Naive thymus-derived CD4-positive, alpha-beta T cell (primary cell): ENCODE measurements at regions not wholly inside any gene's neighbourhood (a gene's known extent, or its start where the extent isn't known, plus 50 kb on each side); places are given as distances from the start of the nearest gene placed in this dataset.

ENCODE experiments used
- ATAC-seq: fragments of 150-1000 bp; cut with Tn5 transposase; 2 replicates; pipeline ENCODE4 v1.10.0; 2021; ENCODE audit warnings: mild to moderate bottlenecking, moderate library complexity
- CTCF ChIA-PET: fragments of 350-600 bp; sonication (Branson Sonifier 250); formaldehyde crosslinking; loops from one replicate; lab custom pipeline; 2021; ENCODE audit warnings: antibody characterized with exemption; lab: Charles Lee
- POLR2A ChIA-PET: fragments of 350-600 bp; sonication (Branson Sonifier 250); formaldehyde crosslinking; loops from one replicate; lab custom pipeline; 2021; ENCODE audit warnings: antibody characterized with exemption, inconsistent platforms; lab: Charles Lee
- DNase-seq, 9 donors: peaks; one replicate each; pipeline versions ENCODE4 v3.0.0 to v3.0.0-alpha.2; 2020 to 2022; ENCODE audit warnings: mixed read lengths in 1 of 9
- H3K27ac ChIP-seq: one replicate; pipeline ENCODE4 v1.7.0; 2013; ENCODE audit warnings: mild to moderate bottlenecking, low read depth, low read length, moderate library complexity
- H3K27me3 ChIP-seq, 2 donors: one replicate each; pipeline ENCODE4 v1.7.0; 2013; ENCODE audit warnings: low read length in 2 of 2, mild to moderate bottlenecking in 2 of 2, moderate library complexity in 2 of 2; ENCODE audit not compliant: control insufficient read depth in 2 of 2, insufficient read depth in 2 of 2
- H3K36me3 ChIP-seq, 3 experiments: 1 replicate in 2 of 3; 2 replicates in 1 of 3; pipeline ENCODE4 v1.7.0; 2013; ENCODE audit warnings: low read length in 3 of 3, mild to moderate bottlenecking in 3 of 3, moderate library complexity in 1 of 3; ENCODE audit not compliant: insufficient read depth in 3 of 3, control insufficient read depth in 2 of 3
- H3K4me1 ChIP-seq, 2 donors: one replicate each; pipeline ENCODE4 v1.7.0; 2013; ENCODE audit warnings: low read length in 2 of 2, mild to moderate bottlenecking in 2 of 2, moderate library complexity in 1 of 2; ENCODE audit not compliant: control insufficient read depth in 2 of 2, insufficient read depth in 2 of 2
- H3K4me3 ChIP-seq: 2 replicates; pipeline ENCODE4 v1.7.0; 2013; ENCODE audit warnings: mild to moderate bottlenecking, low read length
- H3K9me3 ChIP-seq, 3 experiments: 1 replicate in 2 of 3; 2 replicates in 1 of 3; pipeline ENCODE4 v1.7.0; 2013; ENCODE audit warnings: low read length in 3 of 3; ENCODE audit not compliant: control insufficient read depth in 2 of 3
- H3K27ac Mint-ChIP-seq, 9 donors: one replicate each; pipeline ENCODE4 v1.8.0; 2020 to 2022; ENCODE audit warnings: mixed read lengths in 9 of 9, mild to moderate bottlenecking in 8 of 9, moderate library complexity in 5 of 9, inconsistent platforms in 2 of 9
- H3K27me3 Mint-ChIP-seq, 5 donors: one replicate each; pipeline ENCODE4 v1.8.0; 2021 to 2022; ENCODE audit warnings: mixed read lengths in 5 of 5, mild to moderate bottlenecking in 1 of 5
- H3K36me3 Mint-ChIP-seq, 5 donors: one replicate each; pipeline ENCODE4 v1.8.0; 2020 to 2022; ENCODE audit warnings: mixed read lengths in 5 of 5, mild to moderate bottlenecking in 3 of 5, inconsistent platforms in 1 of 5
- H3K4me1 Mint-ChIP-seq, 7 donors: one replicate each; pipeline ENCODE4 v1.8.0; 2020 to 2022; ENCODE audit warnings: mixed read lengths in 7 of 7, mild to moderate bottlenecking in 3 of 7, inconsistent platforms in 1 of 7
- H3K4me3 Mint-ChIP-seq, 10 donors: one replicate each; pipeline ENCODE4 v1.8.0; 2020 to 2022; ENCODE audit warnings: mild to moderate bottlenecking in 10 of 10, mixed read lengths in 10 of 10, moderate library complexity in 6 of 10, inconsistent platforms in 2 of 10
- H3K9me3 Mint-ChIP-seq, 11 donors: one replicate each; pipeline ENCODE4 v1.8.0; 2020 to 2022; ENCODE audit warnings: mixed read lengths in 11 of 11, mild to moderate bottlenecking in 4 of 11, inconsistent platforms in 1 of 11, moderate library complexity in 1 of 11
- intact Hi-C, 2 donors: fragments of 100-400 bp; cut with micrococcal nuclease; formaldehyde crosslinking; loops; one replicate each; pipeline ENCODE4 v1.15.1; 2023

GRCh38 chr2:212609479-212609878, 70.9 kb upstream of the ERBB4 start:
- H3K27ac ChIP-seq: no peak overlapping the region
- no peaks in the 10 kb centered on the region for H3K36me3 ChIP-seq
- Mint-ChIP-seq H3K4me3 (no peak overlapping the region), H3K36me3 (no peaks in the 10 kb centered on the region), H3K9me3 (peaks cover 0 to 11% (median 0%) of the 10 kb centered on the region in 11 donors), H3K27ac (no peak overlapping the region), H3K4me1 (no peaks in the 10 kb centered on the region), H3K27me3 (no peaks in the 10 kb centered on the region)
- ChIA-PET CTCF (no interaction called here), POLR2A (no interaction called here)
- no peak overlapping the region for H3K4me3 ChIP-seq
- no peaks in the 10 kb centered on the region for H3K4me1 ChIP-seq
- ATAC-seq (no peak), DNase-seq (no peak)
- intact Hi-C loops: no loop called here
- no peaks in the 10 kb centered on the region for H3K9me3 ChIP-seq
- no peaks in the 10 kb centered on the region for H3K27me3 ChIP-seq

DNA sequence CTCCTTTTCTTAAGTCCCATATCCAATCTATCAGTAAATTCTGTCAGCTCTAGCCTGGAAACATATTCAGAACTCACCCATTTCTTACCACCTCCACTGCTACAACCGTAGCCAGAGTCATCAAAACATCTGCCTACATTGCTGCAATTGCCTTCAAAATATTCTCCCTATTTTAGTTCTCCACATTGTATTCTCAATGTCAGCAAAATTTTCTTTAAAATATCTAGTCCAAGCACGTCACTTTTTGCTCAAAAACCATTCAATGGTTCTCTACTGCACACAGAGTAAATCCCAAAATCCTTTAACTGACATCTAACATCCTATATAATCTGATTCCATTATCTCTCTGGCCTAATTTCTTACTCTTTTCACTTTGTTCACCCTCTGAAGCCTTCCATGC, 68.5 kb upstream of the ERBB4 start:
- Mint-ChIP-seq H3K36me3 (no peaks in the 10 kb centered on the region), H3K4me1 (no peaks in the 10 kb centered on the region), H3K4me3 (no peak overlapping the region), H3K27ac (no peak overlapping the region), H3K9me3 (peaks cover 0 to 9% (median 0%) of the 10 kb centered on the region in 11 donors), H3K27me3 (no peaks in the 10 kb centered on the region)
- H3K36me3 ChIP-seq: no peaks in the 10 kb centered on the region
- H3K9me3 ChIP-seq: no peaks in the 10 kb centered on the region
- no peak overlapping the region for H3K27ac ChIP-seq
- POLR2A ChIA-PET: no interaction called here
- H3K27me3 ChIP-seq: no peaks in the 10 kb centered on the region
- no peak overlapping the region for H3K4me3 ChIP-seq
- ATAC-seq (no peak), DNase-seq (no peak)
- intact Hi-C loops: no loop called here
- CTCF ChIA-PET: no interaction called here
- no peaks in the 10 kb centered on the region for H3K4me1 ChIP-seq

GRCh38 chr2:212606232-212606631, 67.6 kb upstream of the ERBB4 start:
- intact Hi-C loops: no loop called here
- Histone ChIP-seq H3K9me3 (no peaks in the 10 kb centered on the region), H3K36me3 (no peaks in the 10 kb centered on the region), H3K27me3 (no peaks in the 10 kb centered on the region), H3K4me1 (no peaks in the 10 kb centered on the region), H3K27ac (no peak overlapping the region), H3K4me3 (no peak overlapping the region)
- ATAC-seq: no peak
- peaks cover 0 to 9% (median 0%) of the 10 kb centered on the region in 11 donors for H3K9me3 Mint-ChIP-seq
- no peaks in the 10 kb centered on the region for H3K4me1 Mint-ChIP-seq
- no peak overlapping the region for H3K27ac Mint-ChIP-seq
- no peak overlapping the region for H3K4me3 Mint-ChIP-seq
- H3K27me3 Mint-ChIP-seq: no peaks in the 10 kb centered on the region
- POLR2A ChIA-PET: no interaction called here
- H3K36me3 Mint-ChIP-seq: no peaks in the 10 kb centered on the region
- no peak for DNase-seq
- CTCF ChIA-PET: no interaction called here

- H3K4me3 ChIP-seq: no peak overlapping the region
- H3K27ac Mint-ChIP-seq: no peak overlapping the region
- no peak overlapping the region for H3K4me3 Mint-ChIP-seq
- H3K27me3 Mint-ChIP-seq: peaks cover 0 to 3% (median 0%) of the 10 kb centered on the region in 5 donors
- H3K9me3 Mint-ChIP-seq: peaks cover 0 to 2% (median 0%) of the 10 kb centered on the region in 11 donors
- no peaks in the 10 kb centered on the region for H3K27me3 ChIP-seq
- intact Hi-C loops: no loop called here
- no peaks in the 10 kb centered on the region for H3K9me3 ChIP-seq
- no peaks in the 10 kb centered on the region for H3K36me3 Mint-ChIP-seq
- POLR2A ChIA-PET: no interaction called here
- CTCF ChIA-PET: no interaction called here
- H3K4me1 ChIP-seq: no peaks in the 10 kb centered on the region
- H3K36me3 ChIP-seq: no peaks in the 10 kb centered on the region
- H3K27ac ChIP-seq: no peak overlapping the region
- no peaks in the 10 kb centered on the region for H3K4me1 Mint-ChIP-seq
- ATAC-seq (no peak), DNase-seq (no peak)
Measured at GRCh38 chr2:212596688-212597087, 58.1 kb upstream of the ERBB4 start.

- Histone ChIP-seq H3K4me3 (no peak overlapping the region), H3K27ac (no peak overlapping the region), H3K9me3 (no peaks in the 10 kb centered on the region), H3K4me1 (no peaks in the 10 kb centered on the region), H3K36me3 (no peaks in the 10 kb centered on the region), H3K27me3 (no peaks in the 10 kb centered on the region)
- H3K9me3 Mint-ChIP-seq: peaks cover 0 to 2% (median 0%) of the 10 kb centered on the region in 11 donors
- no peak overlapping the region for H3K4me3 Mint-ChIP-seq
- H3K4me1 Mint-ChIP-seq: no peaks in the 10 kb centered on the region
- DNase-seq: no peak
- ChIA-PET CTCF (no interaction called here), POLR2A (no interaction called here)
- H3K27ac Mint-ChIP-seq: no peak overlapping the region
- intact Hi-C loops: no loop called here
- no peaks in the 10 kb centered on the region for H3K36me3 Mint-ChIP-seq
- peaks cover 0 to 3% (median 0%) of the 10 kb centered on the region in 5 donors for H3K27me3 Mint-ChIP-seq
- ATAC-seq: no peak
Measured at GRCh38 chr2:212596276-212596675, 57.7 kb upstream of the ERBB4 start.

DNA sequence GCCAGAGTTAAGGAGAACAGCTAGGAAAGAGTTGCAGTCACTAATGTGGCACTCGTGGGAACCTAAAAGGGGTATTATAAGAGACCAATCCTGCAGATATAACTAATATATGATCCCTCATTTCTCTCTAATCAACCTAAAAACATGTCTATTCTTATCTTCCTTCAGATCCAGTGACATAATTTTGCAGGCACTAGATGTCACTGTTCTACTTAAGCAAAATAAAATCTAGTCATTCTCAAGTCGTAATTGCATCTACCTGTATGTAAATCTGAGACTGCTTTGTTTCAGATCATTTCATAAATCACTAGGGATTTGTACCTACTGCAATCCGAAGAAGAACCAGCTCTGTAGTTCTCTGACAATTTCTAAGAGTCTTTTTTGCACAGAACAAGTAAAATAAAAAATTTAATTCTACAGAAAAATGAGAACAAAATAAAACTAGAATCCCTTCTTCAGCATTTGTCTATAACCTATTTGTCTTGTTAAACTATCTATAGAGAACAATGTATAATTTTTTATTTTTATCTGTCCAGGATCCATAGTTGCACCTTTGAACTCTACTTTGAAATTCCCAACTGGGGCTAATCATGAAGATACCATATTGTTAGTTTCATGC, 56.5 kb upstream of the ERBB4 start:
- no peak overlapping the region for H3K27ac ChIP-seq
- no peaks in the 10 kb centered on the region for H3K36me3 Mint-ChIP-seq
- DNase-seq (no peak), ATAC-seq (no peak)
- CTCF ChIA-PET: no interaction called here
- no peaks in the 10 kb centered on the region for H3K4me1 Mint-ChIP-seq
- no peaks in the 10 kb centered on the region for H3K27me3 ChIP-seq
- H3K4me3 ChIP-seq: no peak overlapping the region
- no peaks in the 10 kb centered on the region for H3K9me3 ChIP-seq
- intact Hi-C loops: no loop called here
- peaks cover 0 to 3% (median 0%) of the 10 kb centered on the region in 5 donors for H3K27me3 Mint-ChIP-seq
- no peaks in the 10 kb centered on the region for H3K4me1 ChIP-seq
- no peaks in the 10 kb centered on the region for H3K36me3 ChIP-seq
- H3K27ac Mint-ChIP-seq: no peak overlapping the region
- no peak overlapping the region for H3K4me3 Mint-ChIP-seq
- H3K9me3 Mint-ChIP-seq: peaks cover 0 to 3% (median 0%) of the 10 kb centered on the region in 11 donors
- POLR2A ChIA-PET: no interaction called here

- POLR2A ChIA-PET: no interaction called here
- DNase-seq (no peak), ATAC-seq (no peak)
- Histone ChIP-seq H3K36me3 (no peaks in the 10 kb centered on the region), H3K4me1 (no peaks in the 10 kb centered on the region), H3K4me3 (no peak overlapping the region), H3K27me3 (no peaks in the 10 kb centered on the region), H3K9me3 (no peaks in the 10 kb centered on the region), H3K27ac (no peak overlapping the region)
- intact Hi-C loops: no loop called here
- Mint-ChIP-seq H3K4me3 (no peak overlapping the region), H3K27me3 (peaks cover 0 to 1% (median 0%) of the 10 kb centered on the region in 5 donors), H3K36me3 (no peaks in the 10 kb centered on the region), H3K9me3 (peaks cover 0 to 3% (median 0%) of the 10 kb centered on the region in 11 donors), H3K4me1 (no peaks in the 10 kb centered on the region), H3K27ac (no peak overlapping the region)
- CTCF ChIA-PET: no interaction called here
Measured at GRCh38 chr2:212592695-212593094, 54.1 kb upstream of the ERBB4 start.
